Retinal pigment epithelial cell (primary cell): ENCODE measurements at regions not wholly inside any gene's neighbourhood (a gene's known extent, or its start where the extent isn't known, plus 50 kb on each side); places are given as distances from the start of the nearest gene placed in this dataset.
"Not testable (repeated sequence)": the region's sequence is repeated elsewhere in the genome, so short reads cannot be mapped to it uniquely, and the experiment has no call there.

ENCODE experiments used
- DNase-seq: peaks from one replicate; pipeline ENCODE4 v3.0.0-alpha.2; 2010; ENCODE audit warnings: low read depth
- H3K4me3 ChIP-seq: 2 replicates; pipeline ENCODE4 v1.5.1; 2011; ENCODE audit warnings: mild to moderate bottlenecking, low read length, control low read depth, moderate library complexity
- CTCF ChIP-seq: conservative IDR thresholded peaks from 2 replicates; pipeline ENCODE4 v1.5.1; 2011; ENCODE audit warnings: low read depth, low read length, control low read depth, inconsistent platforms

- DNase-seq: peak; percentile 76
- no peak for TF ChIP-seq CTCF
- H3K4me3 ChIP-seq: no peak overlapping the region
These were observed 198.1 kb downstream of the NPR3 start for GRCh38 chr5:32909207-32909606.

- TF ChIP-seq CTCF: peak; percentile 67
- DNase-seq: no peak
These were observed 205.5 kb downstream of the NPR3 start for GRCh38 chr5:32916648-32917047.

GRCh38 chr5:32928761-32929160, 217.6 kb downstream of the NPR3 start:
- H3K4me3 ChIP-seq: no peak overlapping the region
- no peak for TF ChIP-seq CTCF
- no peak for DNase-seq

More at GRCh38 chr5:32916648-32917047, 205.5 kb downstream of the NPR3 start:
- no peak overlapping the region for H3K4me3 ChIP-seq

- not testable (repeated sequence) for DNase-seq, H3K4me3 ChIP-seq
These were observed 220.3 kb downstream of the NPR3 start for GRCh38 chr5:32931438-32931837.

GRCh38 chr5:32932241-32932935, 221.3 kb downstream of the NPR3 start:
- no peak for TF ChIP-seq CTCF
- DNase-seq: no peak
- no peak overlapping the region for H3K4me3 ChIP-seq

- TF ChIP-seq CTCF: no peak
- no peak for DNase-seq
- H3K4me3 ChIP-seq: no peak overlapping the region
These were observed 222.6 kb downstream of the NPR3 start for GRCh38 chr5:32933692-32934091.

- no peak for DNase-seq
- no peak overlapping the region for H3K4me3 ChIP-seq
- TF ChIP-seq CTCF: no peak
These were observed 223.4 kb downstream of the NPR3 start for GRCh38 chr5:32934529-32934928.
